ENCODE measurements at regions not wholly inside any gene's neighbourhood (a gene's known extent, or its start where the extent isn't known, plus 50 kb on each side); places are given as distances from the start of the nearest gene placed in this dataset.

- Histone ChIP-seq H3K4me3 (replicated peaks; ENCODE audit: low read depth, low read length) (no peak overlapping the region), H3K36me3 (ENCODE audit: control insufficient read depth, insufficient read depth, low read length) (no peaks in the 10 kb centered on the region), H3K27me3 (replicated peaks; ENCODE audit: control insufficient read depth, insufficient read depth, low read length) (no peaks in the 10 kb centered on the region)
- DNase-seq (ENCODE audit: extremely low read depth, insufficient read length) = no peak
- TF ChIP-seq CTCF (IDR thresholded peaks at IDR 0.05; ENCODE audit: insufficient read depth, low read length, poor library complexity, severe bottlenecking) = no peak
These were observed 417.7 kb upstream of the PTGER4 start for GRCh38 chr5:40261984-40262383.

DNA sequence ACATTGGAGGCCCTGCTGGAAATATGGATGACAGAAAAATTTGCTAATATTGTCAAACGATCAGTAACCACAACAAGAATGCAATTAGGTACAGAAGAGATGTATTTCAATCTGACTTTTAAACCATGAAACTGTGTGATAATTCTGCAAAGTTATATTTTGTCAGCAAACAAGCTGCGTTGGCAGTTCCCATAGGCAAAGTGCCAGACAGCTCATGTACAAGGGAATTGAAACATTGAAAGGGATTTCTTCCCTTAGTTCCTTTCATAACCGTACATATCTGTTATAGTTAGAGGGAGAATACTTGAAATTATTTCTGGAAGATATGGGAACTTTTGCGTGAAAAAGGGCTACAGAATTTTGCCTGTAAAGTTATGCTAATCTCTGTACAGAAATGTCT is 419.4 kb upstream of the PTGER4 start:
- H3K36me3 ChIP-seq (ENCODE audit: control insufficient read depth, insufficient read depth, low read length) = no peaks in the 10 kb centered on the region
- no peak for TF ChIP-seq CTCF (IDR thresholded peaks at IDR 0.05; ENCODE audit: insufficient read depth, low read length, poor library complexity, severe bottlenecking)
- no peak for DNase-seq (ENCODE audit: extremely low read depth, insufficient read length)

GRCh38 chr5:40258222-40258621 is 421.5 kb upstream of the PTGER4 start:
- H3K27me3 ChIP-seq (replicated peaks; ENCODE audit: control insufficient read depth, insufficient read depth, low read length) = no peaks in the 10 kb centered on the region
- no peaks in the 10 kb centered on the region for H3K36me3 ChIP-seq (ENCODE audit: control insufficient read depth, insufficient read depth, low read length)
- DNase-seq (ENCODE audit: extremely low read depth, insufficient read length) = no peak
- TF ChIP-seq CTCF (IDR thresholded peaks at IDR 0.05; ENCODE audit: insufficient read depth, low read length, poor library complexity, severe bottlenecking) = no peak
- no peak overlapping the region for H3K4me3 ChIP-seq (replicated peaks; ENCODE audit: low read depth, low read length)

More for the DNA sequence above, 419.4 kb upstream of the PTGER4 start:
- Histone ChIP-seq H3K4me3 (replicated peaks; ENCODE audit: low read depth, low read length) (no peak overlapping the region), H3K27me3 (replicated peaks; ENCODE audit: control insufficient read depth, insufficient read depth, low read length) (no peaks in the 10 kb centered on the region)

- H3K36me3 ChIP-seq (ENCODE audit: control insufficient read depth, insufficient read depth, low read length) = no peaks in the 10 kb centered on the region
- H3K4me3 ChIP-seq (replicated peaks; ENCODE audit: low read depth, low read length) = no peak overlapping the region
- H3K27me3 ChIP-seq (replicated peaks; ENCODE audit: control insufficient read depth, insufficient read depth, low read length) = no peaks in the 10 kb centered on the region
- no peak for TF ChIP-seq CTCF (IDR thresholded peaks at IDR 0.05; ENCODE audit: insufficient read depth, low read length, poor library complexity, severe bottlenecking)
- no peak for DNase-seq (ENCODE audit: extremely low read depth, insufficient read length)
These were observed 439.0 kb upstream of the PTGER4 start for GRCh38 chr5:40240671-40241070.

DNA sequence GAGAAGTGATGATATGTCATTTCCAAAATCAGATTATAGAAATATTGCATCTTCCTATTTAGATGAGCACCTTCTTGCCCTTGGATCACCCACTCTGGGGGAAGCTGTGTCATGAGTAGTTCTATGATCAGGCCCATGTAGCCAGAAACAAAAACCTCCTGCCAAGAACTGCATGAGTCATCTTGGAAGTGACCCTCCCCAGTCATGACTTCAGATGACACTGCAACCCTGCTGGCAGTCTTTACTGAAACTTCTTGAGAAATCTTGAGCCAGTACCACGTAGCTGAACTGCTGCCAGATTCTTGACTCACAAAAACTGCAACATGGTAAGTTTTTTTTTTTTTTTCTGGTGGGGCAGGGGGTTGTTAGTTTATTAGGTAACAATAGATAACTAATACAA is 439.6 kb upstream of the PTGER4 start:
- Histone ChIP-seq H3K36me3 (ENCODE audit: control insufficient read depth, insufficient read depth, low read length) (no peaks in the 10 kb centered on the region), H3K27me3 (replicated peaks; ENCODE audit: control insufficient read depth, insufficient read depth, low read length) (no peaks in the 10 kb centered on the region), H3K4me3 (replicated peaks; ENCODE audit: low read depth, low read length) (no peak overlapping the region)
- no peak for TF ChIP-seq CTCF (IDR thresholded peaks at IDR 0.05; ENCODE audit: insufficient read depth, low read length, poor library complexity, severe bottlenecking)
- no peak for DNase-seq (ENCODE audit: extremely low read depth, insufficient read length)

DNA sequence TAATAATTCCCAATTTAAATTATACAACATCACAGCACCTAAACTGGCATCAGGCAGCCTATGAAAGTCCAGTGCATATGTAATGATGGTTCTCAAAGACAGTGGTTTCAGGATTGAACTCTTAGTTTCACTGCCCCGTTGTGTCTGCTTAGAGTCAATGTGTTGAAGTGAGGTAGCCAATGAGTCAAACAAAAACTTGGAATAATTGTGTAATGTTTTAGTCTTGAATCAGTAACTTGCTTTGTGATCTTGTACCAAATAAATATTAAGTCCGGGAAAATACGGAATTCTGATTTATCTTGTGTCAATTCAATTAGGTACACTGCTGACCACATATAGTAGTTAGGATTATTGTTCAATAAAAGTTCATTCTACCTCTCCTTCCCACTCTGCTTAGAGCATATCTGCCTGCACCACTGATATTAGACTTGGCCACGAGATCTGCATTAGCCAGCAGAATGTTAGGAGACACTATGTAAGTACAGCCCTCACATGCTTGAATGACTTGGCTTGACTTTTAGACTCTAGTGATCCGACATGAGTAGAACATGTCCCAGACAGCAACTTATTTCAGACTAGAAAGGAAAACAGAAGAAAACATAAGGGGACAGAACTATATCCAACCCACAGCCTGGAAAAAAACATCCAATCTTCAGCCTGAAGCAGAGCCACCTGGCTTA is 441.5 kb upstream of the PTGER4 start:
- H3K36me3 ChIP-seq (ENCODE audit: control insufficient read depth, insufficient read depth, low read length) = no peaks in the 10 kb centered on the region
- no peak overlapping the region for H3K4me3 ChIP-seq (replicated peaks; ENCODE audit: low read depth, low read length)
- H3K27me3 ChIP-seq (replicated peaks; ENCODE audit: control insufficient read depth, insufficient read depth, low read length) = no peaks in the 10 kb centered on the region
- DNase-seq (ENCODE audit: extremely low read depth, insufficient read length) = no peak
- TF ChIP-seq CTCF (IDR thresholded peaks at IDR 0.05; ENCODE audit: insufficient read depth, low read length, poor library complexity, severe bottlenecking) = no peak
